ENCODE measurements at regions not wholly inside any gene's neighbourhood (a gene's known extent, or its start where the extent isn't known, plus 50 kb on each side); places are given as distances from the start of the nearest gene placed in this dataset.

DNA sequence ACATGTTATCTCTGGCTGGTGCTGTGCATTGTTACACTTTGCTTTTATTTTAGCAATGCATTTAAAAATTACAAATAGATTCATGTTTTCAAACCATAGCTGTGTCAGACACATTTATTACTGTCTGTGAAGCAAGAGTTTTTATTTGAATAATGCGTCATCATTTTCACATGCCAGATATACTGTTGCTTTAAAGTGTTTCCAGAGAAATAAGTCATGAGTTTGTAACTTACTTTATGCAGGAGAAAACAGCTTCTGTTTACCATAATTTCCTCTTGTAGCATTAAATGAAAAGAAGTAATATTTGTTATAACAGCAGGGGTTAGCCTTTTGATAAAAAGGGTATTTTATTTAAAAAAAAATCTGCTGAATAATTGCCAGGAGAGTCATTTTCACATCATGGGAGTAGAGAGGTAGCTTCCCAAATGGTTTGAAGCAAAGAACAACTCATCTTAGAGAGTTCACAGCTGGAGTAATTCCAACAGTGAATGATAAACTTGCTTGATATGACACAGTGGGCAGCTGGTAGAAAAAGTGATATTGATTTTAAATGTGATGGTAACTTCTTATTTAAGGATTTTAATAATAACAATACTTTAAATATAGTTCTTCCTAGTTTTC, 1274.5 kb upstream of the CRIM1 start:
- no peak for DNase-seq

GRCh38 chr2:35080231-35080910, 1275.2 kb upstream of the CRIM1 start:
- DNase-seq: no peak

DNA sequence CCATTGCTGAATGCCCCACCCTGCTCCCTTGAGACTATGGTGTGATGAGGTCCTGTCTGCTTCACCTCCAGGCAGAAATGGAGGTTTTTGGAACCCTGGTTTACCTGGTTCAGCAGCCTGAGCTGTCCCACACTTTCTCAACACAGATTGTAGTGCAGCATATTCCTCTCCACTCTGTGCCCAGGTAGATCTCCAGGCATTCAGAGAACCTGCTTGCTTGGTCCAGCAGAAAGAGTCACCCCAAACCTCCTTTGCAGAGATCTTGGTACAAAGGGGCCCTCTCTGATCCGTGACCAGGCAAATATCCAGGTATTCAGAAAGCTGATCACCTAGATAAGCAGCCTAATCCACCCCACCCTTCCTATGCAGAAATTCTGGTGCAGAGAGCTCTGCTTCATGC, 1288.2 kb upstream of the CRIM1 start:
- no peak for DNase-seq

GRCh38 chr2:35063836-35064235, 1291.7 kb upstream of the CRIM1 start:
- no peak for DNase-seq

GRCh38 chr2:35035883-35036282, 1319.7 kb upstream of the CRIM1 start:
- no peak for DNase-seq

GRCh38 chr2:35033748-35034147, 1321.8 kb upstream of the CRIM1 start:
- no peak for DNase-seq

DNA sequence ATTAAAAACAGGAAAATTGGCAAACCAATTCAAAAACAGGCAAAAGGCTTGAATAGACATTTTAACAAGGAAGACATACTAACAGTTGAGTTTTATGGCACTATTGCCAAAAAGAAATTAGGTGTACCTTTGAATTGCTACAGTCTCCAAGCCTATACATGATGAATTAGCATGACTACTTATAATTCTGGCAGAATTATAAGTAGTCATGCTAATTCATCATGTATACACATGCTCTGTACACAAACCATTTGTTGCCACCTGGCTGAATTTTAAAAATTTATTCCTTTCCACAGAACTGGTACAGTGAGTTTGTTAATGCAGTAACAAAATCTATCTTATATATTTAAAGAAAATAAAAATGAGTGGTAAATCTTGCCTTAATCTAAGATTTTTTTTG, 1332.0 kb upstream of the CRIM1 start:
- no peak for DNase-seq

GRCh38 chr2:35000453-35000852, 1355.1 kb upstream of the CRIM1 start:
- DNase-seq: no peak

GRCh38 chr2:34998741-34999140, 1356.8 kb upstream of the CRIM1 start:
- DNase-seq: no peak

- no peak for DNase-seq
Observed at GRCh38 chr2:34997779-34998178, 1357.8 kb upstream of the CRIM1 start.

DNA sequence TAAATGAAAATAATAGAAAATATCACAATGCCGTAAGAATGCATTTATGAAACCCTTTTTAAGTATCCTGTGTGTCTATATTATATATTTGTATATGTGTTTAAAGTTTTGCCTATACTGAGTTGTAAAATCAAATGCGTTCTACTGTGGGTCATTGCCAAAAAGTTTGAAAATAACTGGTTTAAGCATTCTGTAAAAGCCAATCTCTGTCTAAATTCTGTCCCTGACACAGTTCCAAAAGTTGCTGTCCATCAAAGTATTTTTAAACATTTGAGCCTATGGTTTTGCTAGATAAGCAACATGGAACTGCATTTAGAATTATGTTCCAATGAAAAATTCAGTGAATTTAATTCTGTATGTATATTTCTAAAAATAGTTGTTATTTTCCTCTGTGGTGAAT, 1360.4 kb upstream of the CRIM1 start:
- no peak for DNase-seq

DNA sequence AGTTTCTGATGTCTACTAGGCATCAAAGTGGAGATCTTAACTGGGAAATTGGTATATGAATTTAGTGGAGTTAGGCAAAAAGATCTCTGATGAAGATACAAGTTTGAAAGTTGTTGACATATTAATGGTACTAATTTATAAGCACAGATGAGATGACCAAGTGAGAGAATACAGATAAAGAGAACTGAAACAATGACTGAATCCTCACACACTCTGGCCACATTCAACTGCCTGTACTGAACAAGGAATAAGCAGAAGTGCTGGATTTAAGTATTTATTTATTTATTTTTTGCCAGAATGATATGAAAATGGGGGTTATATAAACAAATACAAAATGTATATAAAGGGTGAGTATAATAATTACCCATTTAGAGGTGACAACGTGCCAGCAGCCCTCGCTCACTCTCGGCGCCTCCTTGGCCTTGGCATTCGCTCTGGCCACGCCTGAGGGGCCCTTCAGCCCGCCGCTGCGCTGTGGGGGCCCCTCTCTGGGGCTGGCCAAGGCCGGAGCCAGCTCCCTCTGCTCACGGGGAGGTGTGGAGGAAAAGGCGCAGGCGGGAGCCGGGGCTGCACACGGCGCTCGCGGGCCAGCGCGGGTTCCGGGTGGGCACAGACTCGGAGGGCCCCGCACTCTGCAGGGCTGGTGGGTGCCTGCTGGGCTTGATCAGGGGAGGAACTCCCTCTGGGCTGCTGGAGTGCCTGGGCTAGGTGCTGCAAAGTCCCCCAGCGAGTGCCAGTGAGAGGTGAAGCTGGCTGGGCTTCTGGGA, 1363.9 kb upstream of the CRIM1 start:
- no peak for DNase-seq

DNA sequence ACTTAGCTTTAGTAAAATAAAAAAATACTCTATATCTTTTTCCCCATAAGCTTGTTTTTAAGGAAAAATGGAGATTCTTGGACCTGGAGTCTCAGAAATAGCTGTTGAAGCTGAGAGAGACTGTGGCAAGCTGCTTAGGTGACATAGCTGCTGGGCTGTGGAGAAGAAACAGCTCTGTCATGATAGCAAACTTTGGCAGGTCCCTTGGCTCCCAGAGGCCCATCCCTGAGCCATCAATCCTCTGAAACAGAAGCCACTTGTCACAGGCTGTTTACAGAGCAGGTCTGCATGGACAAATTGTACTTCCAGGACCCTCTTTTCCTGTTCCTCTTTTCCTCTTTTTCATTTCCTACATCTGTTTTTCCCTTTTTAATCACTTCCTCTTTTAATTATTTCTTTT, 1370.1 kb upstream of the CRIM1 start:
- no peak for DNase-seq

DNA sequence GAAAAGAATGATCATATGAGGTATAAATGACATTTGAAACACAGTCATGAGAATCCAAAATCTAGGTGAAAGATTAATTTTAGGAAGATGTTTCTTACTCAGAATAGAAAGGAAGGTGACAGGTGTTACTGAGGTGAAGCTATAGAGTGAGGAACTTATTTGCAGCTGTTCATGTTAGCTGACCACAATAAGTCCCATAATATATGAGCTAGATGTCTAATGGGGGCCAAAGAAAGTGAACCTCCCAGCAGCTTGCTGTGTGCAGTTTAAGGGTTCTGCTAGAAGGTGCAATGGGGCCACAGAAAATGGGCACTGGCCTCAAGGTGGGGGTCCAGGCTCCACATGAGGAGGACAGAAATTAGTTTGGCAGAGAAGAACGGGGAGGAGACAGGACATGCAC, 1374.9 kb upstream of the CRIM1 start:
- no peak for DNase-seq

DNA sequence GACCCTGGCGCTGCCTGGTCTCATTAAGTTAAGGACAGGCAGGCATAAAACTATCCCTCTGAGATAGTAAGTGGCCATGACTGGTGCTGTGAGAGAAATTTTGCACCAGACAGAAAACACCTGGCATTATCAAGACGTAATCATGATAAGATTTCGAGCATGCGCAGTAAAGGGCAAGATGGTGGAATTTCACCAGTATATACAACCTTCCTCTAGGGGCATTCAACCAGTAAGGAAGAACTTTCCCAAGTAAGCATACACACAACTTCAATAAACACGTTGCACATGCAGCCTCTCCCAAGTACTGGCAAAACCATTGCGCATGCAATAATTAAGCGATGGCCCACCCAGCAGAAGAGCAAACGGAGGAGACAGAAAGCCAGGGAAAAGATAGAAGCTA, 1376.4 kb upstream of the CRIM1 start:
- no peak for DNase-seq

GRCh38 chr2:34961822-34962221, 1362.7 kb upstream of the FAM98A start:
- DNase-seq: no peak

DNA sequence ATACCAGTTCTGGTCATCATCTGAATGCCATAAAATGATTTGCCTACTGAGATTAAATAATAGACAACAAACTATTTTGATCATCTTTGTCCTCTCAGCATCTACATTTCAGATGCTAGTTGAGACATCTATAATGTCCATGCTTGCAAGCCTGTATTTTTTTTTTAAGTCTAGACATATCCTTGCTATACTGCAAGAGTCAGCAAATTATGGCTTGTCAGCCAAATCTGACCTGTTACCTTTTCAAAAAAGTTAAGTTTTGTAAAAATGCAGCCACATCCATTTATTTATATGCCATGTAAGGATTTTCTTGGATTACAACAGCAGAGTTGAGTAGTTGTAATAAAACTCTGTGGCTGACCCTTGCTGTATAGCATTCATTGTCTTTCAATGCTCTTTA, 1355.7 kb upstream of the FAM98A start:
- DNase-seq: no peak

DNA sequence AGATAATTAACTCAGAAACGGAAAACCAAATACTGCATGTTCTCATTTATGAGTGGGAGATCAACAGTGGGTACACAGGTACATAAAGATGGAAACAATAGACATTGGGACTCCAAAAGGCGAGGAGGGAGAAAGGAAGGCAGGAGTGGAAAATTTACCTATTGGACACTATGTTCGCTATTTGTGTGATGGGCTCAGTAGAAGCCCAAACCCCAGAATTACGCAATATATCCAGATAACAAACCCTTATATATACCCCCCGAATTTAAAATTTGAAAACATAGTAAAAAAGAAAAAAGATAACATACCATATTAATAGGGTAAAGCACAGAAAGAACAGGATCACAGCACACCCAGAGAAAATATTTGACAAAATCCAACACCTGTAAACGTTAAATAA, 1351.7 kb upstream of the FAM98A start:
- no peak for DNase-seq

GRCh38 chr2:34949316-34949715, 1350.2 kb upstream of the FAM98A start:
- no peak for DNase-seq

DNA sequence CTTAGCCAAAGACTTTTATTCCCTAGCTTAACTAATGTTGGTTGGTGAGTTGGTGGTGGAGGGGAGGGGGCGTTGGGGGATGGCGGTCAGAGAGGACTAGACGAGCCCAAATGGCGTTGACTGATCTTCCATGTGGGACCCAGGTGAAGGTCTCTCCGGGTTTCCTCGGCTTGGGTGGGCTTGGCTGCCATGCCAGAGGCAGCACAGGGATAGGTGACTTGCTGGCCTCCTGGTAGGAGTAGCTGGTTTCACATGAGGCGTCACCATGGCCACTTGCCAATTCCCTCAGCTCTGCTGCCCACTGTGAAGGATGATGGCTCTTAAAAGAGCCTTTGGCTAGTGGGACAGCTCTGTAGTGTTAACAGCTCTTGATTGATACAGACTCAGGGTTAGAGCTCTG, 1337.0 kb upstream of the FAM98A start:
- no peak for DNase-seq

- no peak for DNase-seq
Observed at GRCh38 chr2:34912084-34912483, 1313.0 kb upstream of the FAM98A start.

GRCh38 chr2:34909992-34910705, 1311.0 kb upstream of the FAM98A start:
- no peak for DNase-seq

GRCh38 chr2:34907812-34908211, 1308.7 kb upstream of the FAM98A start:
- DNase-seq: no peak

GRCh38 chr2:34901739-34902138, 1302.6 kb upstream of the FAM98A start:
- no peak for DNase-seq
